Head of caudate nucleus (tissue), 42 donors: ENCODE measurements at regions not wholly inside any gene's neighbourhood (a gene's known extent, or its start where the extent isn't known, plus 50 kb on each side); places are given as distances from the start of the nearest gene placed in this dataset.
"Not testable (repeated sequence)": the region's sequence is repeated elsewhere in the genome, so short reads cannot be mapped to it uniquely, and the experiment has no call there.

Source experiments
- DNase-seq, 42 donors: peaks; one replicate each; pipeline versions ENCODE4 v3.0.0 to v3.0.0-alpha.2; 2020 to 2021; ENCODE audit warnings: mixed read lengths in 7 of 42
- intact Hi-C: fragments of 100-400 bp; cut with DNase I; formaldehyde crosslinking; loops from one replicate; pipeline ENCODE4 v1.15.0; 2022

GRCh38 chr18:14460364-14460763 is 83.0 kb downstream of the POTEC start:
- intact Hi-C loops, DNase-seq: not testable (repeated sequence)

GRCh38 chr18:14459826-14460225 is 83.6 kb downstream of the POTEC start:
- DNase-seq, intact Hi-C loops: not testable (repeated sequence)

GRCh38 chr18:14458009-14458945 is 85.1 kb downstream of the POTEC start:
- peak; percentile 16 to 83 (median 67) for DNase-seq
- intact Hi-C loops = not testable (repeated sequence)

GRCh38 chr18:14450637-14451009 is 92.8 kb downstream of the POTEC start:
- intact Hi-C loops = not testable (repeated sequence)
- DNase-seq = peak in 33 of 42 donors; percentile 5 to 68 (median 43)

- intact Hi-C loops = not testable (repeated sequence)
- peak in 37 of 42 donors; percentile 6 to 81 (median 45) for DNase-seq
Observed at GRCh38 chr18:14449995-14450636, 93.3 kb downstream of the POTEC start.

GRCh38 chr18:14449062-14449461 is 94.3 kb downstream of the POTEC start:
- DNase-seq, intact Hi-C loops: not testable (repeated sequence)

- intact Hi-C loops, DNase-seq: not testable (repeated sequence)
Observed at GRCh38 chr18:14447715-14448114, 95.7 kb downstream of the POTEC start.

GRCh38 chr18:14435460-14435859 is 107.9 kb downstream of the POTEC start:
- intact Hi-C loops, DNase-seq: not testable (repeated sequence)

GRCh38 chr18:14432371-14432770 is 111.0 kb downstream of the POTEC start:
- DNase-seq, intact Hi-C loops: not testable (repeated sequence)

GRCh38 chr18:14431031-14431521 is 112.3 kb downstream of the POTEC start:
- peak in 41 of 42 donors; percentile 15 to 76 (median 49) for DNase-seq
- intact Hi-C loops = not testable (repeated sequence)

- peak in 41 of 42 donors; percentile 7 to 71 (median 46) for DNase-seq
- intact Hi-C loops = not testable (repeated sequence)
Observed at GRCh38 chr18:14415806-14416205, 127.6 kb downstream of the POTEC start.

GRCh38 chr18:14415399-14415798 is 128.0 kb downstream of the POTEC start:
- intact Hi-C loops, DNase-seq: not testable (repeated sequence)

GRCh38 chr18:14395533-14395932 is 147.9 kb downstream of the POTEC start:
- intact Hi-C loops, DNase-seq: not testable (repeated sequence)

GRCh38 chr18:14393563-14394103 is 149.8 kb downstream of the POTEC start:
- intact Hi-C loops, DNase-seq: not testable (repeated sequence)

- intact Hi-C loops = not testable (repeated sequence)
Observed at GRCh38 chr18:14392604-14393003, 150.8 kb downstream of the POTEC start.

GRCh38 chr18:14384961-14385360 is 158.4 kb downstream of the POTEC start:
- intact Hi-C loops, DNase-seq: not testable (repeated sequence)

More at GRCh38 chr18:14392604-14393003, 150.8 kb downstream of the POTEC start:
- not testable (repeated sequence) for DNase-seq

GRCh38 chr18:14382666-14383065 is 160.7 kb downstream of the POTEC start:
- DNase-seq = not testable (repeated sequence)

GRCh38 chr18:14379489-14379888 is 163.9 kb downstream of the POTEC start:
- DNase-seq, intact Hi-C loops: not testable (repeated sequence)

More at GRCh38 chr18:14382666-14383065, 160.7 kb downstream of the POTEC start:
- intact Hi-C loops = not testable (repeated sequence)

- intact Hi-C loops, DNase-seq: not testable (repeated sequence)
Observed at GRCh38 chr18:14378376-14378775, 165.0 kb downstream of the POTEC start.
